ENCODE measurements at regions not wholly inside any gene's neighbourhood (a gene's known extent, or its start where the extent isn't known, plus 50 kb on each side); places are given as distances from the start of the nearest gene placed in this dataset.

DNA sequence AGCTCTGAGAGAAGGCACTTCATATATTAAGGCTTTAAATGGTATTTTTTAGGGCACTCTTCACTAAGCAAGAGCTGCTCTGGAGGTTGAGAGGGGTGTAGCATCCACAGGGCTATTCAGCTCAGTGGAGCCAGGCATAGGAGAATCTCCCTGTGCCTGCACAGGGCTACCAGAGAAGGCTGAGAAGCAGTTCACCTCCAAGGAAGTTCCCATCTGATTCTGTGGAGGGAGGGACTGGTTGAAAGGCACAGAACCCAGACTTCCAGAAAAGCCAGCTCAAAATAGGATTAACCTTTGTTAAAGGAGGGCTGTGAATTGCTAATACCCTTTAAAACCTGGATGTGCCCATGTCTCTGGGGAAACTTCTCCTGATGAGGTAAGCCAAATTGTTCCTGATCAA, 304.5 kb downstream of the TTLL7 start:
- no peak for TF ChIP-seq CTCF (IDR thresholded peaks at IDR 0.05)
- TF ChIP-seq POLR2A (IDR thresholded peaks at IDR 0.05): no peak

Measured in right lobe of liver (tissue), 4 donors.